ENCODE measurements at regions not wholly inside any gene's neighbourhood (a gene's known extent, or its start where the extent isn't known, plus 50 kb on each side); places are given as distances from the start of the nearest gene placed in this dataset.

DNA sequence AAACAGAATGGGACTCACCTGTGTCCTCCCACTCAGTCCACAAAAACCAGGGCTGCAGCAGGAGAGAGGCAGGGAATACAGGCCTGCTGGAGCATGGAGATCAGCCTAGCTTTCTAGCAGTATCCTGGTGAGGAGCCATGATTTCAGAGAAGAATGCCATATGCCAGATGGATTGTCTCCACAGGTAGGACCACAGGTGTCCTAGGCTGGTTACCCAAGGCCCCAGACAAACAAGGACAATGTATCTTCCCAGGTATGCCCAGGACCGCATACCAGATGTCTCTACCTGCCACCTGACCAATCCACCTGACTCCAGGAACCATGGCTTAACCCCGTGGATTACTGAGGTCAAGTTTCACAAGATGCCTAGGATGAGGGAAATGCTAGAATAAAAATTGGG lies 295.4 kb upstream of the NPSR1 start:
- BruUV-seq (replicated peaks) = no TSS peak
- Histone ChIP-seq H3K4me1 (ENCODE audit: control insufficient read depth, insufficient read depth, low read length) (no peaks in the 10 kb centered on the region), H2AK5ac (ENCODE audit: low read depth, low read length) (no peak overlapping the region), H3K36me3 (ENCODE audit: control insufficient read depth, insufficient read depth, low read length) (no peaks in the 10 kb centered on the region), H3K14ac (replicated peaks; ENCODE audit: low read depth, low read length) (no peak overlapping the region), H2AFZ (replicated peaks; ENCODE audit: low read length, poor library complexity) (no peak overlapping the region), H3K9me3 (ENCODE audit: control insufficient read depth, insufficient read depth, low read length) (no peaks in the 10 kb centered on the region), H3K9ac (ENCODE audit: low read depth, low read length) (no peak overlapping the region), H3K18ac (ENCODE audit: low read depth, low read length) (no peak overlapping the region), H2BK120ac (ENCODE audit: low read depth, low read length) (no peak overlapping the region), H3K56ac (ENCODE audit: extremely low read depth, insufficient read depth, low read length) (no peak overlapping the region), H4K91ac (ENCODE audit: insufficient read depth, low read depth, low read length) (no peak overlapping the region), H3K79me1 (ENCODE audit: low read depth in 1 of 2, low read length in 2 of 2) (no peaks in the 10 kb centered on the region), H2BK20ac (ENCODE audit: low read depth, low read length) (no peak overlapping the region), H2AK9ac (replicated peaks; ENCODE audit: low read depth, low read length, poor library complexity) (no peak overlapping the region), H3K4me2 (ENCODE audit: low read depth, low read length) (no peak overlapping the region), H3K4me3 (ENCODE audit: insufficient read depth, low read depth, low read length) (no peak overlapping the region), H3K27me3 (ENCODE audit: control insufficient read depth, insufficient read depth, low read length) (no peaks in the 10 kb centered on the region; the same call in 1 of the 2 replicates), H2BK5ac (ENCODE audit: low read depth, low read length, poor library complexity, severe bottlenecking) (no peak overlapping the region), H4K5ac (ENCODE audit: low read depth, low read length) (no peak overlapping the region), H4K8ac (ENCODE audit: low read depth in 2 of 2, low read length in 2 of 2) (no peak overlapping the region), H4K20me1 (ENCODE audit: insufficient read depth, low read length) (no peaks in the 10 kb centered on the region), H3K4ac (ENCODE audit: low read depth, low read length) (no peak overlapping the region), H3K23ac (ENCODE audit: low read depth, low read length) (no peak overlapping the region), H3K9me1 (ENCODE audit: insufficient read depth, low read length) (no peaks in the 10 kb centered on the region), H2BK15ac (ENCODE audit: low read depth, low read length) (no peak overlapping the region), H3K27ac (ENCODE audit: insufficient read depth, low read length) (no peak overlapping the region)
- ATAC-seq (ENCODE audit: low read depth) (no peak), DNase-seq (no peak)
- WGBS, 2 experiments (ENCODE audit: extremely low coverage in 2 of 2, insufficient read length in 1 of 2) = no CpG with 5 or more reads among the region's 2 CpGs
- intact Hi-C loops (cut with micrococcal nuclease) = no loop called here
- TF ChIP-seq RAD21 (IDR thresholded peaks at IDR 0.05; ENCODE audit: low read length) (no peak), BHLHE40 (IDR thresholded peaks at IDR 0.05; ENCODE audit: low read depth, low read length) (no peak), CEBPB (IDR thresholded peaks at IDR 0.05; ENCODE audit: low read depth, low read length) (no peak), CHD1 (IDR thresholded peaks at IDR 0.05; ENCODE audit: low read depth, low read length) (no peak), FOS (IDR thresholded peaks at IDR 0.05; ENCODE audit: low read depth, low read length) (no peak), MAFK (IDR thresholded peaks at IDR 0.05; ENCODE audit: low read depth, low read length) (no peak), MAZ (IDR thresholded peaks at IDR 0.05; ENCODE audit: borderline replicate concordance, low read depth, low read length) (no peak), RCOR1 (IDR thresholded peaks at IDR 0.05; ENCODE audit: insufficient replicate concordance, low read length) (no peak), SMC3 (IDR thresholded peaks at IDR 0.05; ENCODE audit: low read depth, low read length) (no peak), MXI1 (IDR thresholded peaks at IDR 0.05; ENCODE audit: borderline replicate concordance, low read depth, low read length) (no peak), RFX5 (IDR thresholded peaks at IDR 0.05; ENCODE audit: low read depth, low read length) (no peak), POLR2A (IDR thresholded peaks at IDR 0.05; ENCODE audit: low read depth, low read length) (no peak), NFE2L2 (IDR thresholded peaks at IDR 0.05; ENCODE audit: low read depth, low read length) (no peak)
- TF ChIP-seq, protein P1, sequence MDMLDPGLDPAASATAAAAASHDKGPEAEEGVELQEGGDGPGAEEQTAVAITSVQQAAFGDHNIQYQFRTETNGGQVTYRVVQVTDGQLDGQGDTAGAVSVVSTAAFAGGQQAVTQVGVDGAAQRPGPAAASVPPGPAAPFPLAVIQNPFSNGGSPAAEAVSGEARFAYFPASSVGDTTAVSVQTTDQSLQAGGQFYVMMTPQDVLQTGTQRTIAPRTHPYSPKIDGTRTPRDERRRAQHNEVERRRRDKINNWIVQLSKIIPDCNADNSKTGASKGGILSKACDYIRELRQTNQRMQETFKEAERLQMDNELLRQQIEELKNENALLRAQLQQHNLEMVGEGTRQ (IDR thresholded peaks at IDR 0.05; ENCODE audit: low read depth, low read length) = no peak
- TF ChIP-seq, protein P2, sequence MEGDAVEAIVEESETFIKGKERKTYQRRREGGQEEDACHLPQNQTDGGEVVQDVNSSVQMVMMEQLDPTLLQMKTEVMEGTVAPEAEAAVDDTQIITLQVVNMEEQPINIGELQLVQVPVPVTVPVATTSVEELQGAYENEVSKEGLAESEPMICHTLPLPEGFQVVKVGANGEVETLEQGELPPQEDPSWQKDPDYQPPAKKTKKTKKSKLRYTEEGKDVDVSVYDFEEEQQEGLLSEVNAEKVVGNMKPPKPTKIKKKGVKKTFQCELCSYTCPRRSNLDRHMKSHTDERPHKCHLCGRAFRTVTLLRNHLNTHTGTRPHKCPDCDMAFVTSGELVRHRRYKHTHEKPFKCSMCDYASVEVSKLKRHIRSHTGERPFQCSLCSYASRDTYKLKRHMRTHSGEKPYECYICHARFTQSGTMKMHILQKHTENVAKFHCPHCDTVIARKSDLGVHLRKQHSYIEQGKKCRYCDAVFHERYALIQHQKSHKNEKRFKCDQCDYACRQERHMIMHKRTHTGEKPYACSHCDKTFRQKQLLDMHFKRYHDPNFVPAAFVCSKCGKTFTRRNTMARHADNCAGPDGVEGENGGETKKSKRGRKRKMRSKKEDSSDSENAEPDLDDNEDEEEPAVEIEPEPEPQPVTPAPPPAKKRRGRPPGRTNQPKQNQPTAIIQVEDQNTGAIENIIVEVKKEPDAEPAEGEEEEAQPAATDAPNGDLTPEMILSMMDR (conservative IDR thresholded peaks at IDR 0.05; ENCODE audit: low read depth, low read length) = no peak
- TF ChIP-seq, protein P3, sequence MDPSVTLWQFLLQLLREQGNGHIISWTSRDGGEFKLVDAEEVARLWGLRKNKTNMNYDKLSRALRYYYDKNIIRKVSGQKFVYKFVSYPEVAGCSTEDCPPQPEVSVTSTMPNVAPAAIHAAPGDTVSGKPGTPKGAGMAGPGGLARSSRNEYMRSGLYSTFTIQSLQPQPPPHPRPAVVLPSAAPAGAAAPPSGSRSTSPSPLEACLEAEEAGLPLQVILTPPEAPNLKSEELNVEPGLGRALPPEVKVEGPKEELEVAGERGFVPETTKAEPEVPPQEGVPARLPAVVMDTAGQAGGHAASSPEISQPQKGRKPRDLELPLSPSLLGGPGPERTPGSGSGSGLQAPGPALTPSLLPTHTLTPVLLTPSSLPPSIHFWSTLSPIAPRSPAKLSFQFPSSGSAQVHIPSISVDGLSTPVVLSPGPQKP (IDR thresholded peaks at IDR 0.05; ENCODE audit: borderline replicate concordance, low read depth, low read length) = no peak
- ChIA-PET CTCF (no interaction called here), POLR2A (ENCODE audit: unreplicated experiment) (no interaction called here)
- in situ Hi-C loops (cut with MboI; ENCODE audit: low sequenced_read_pairs) = no loop called here
- dilution Hi-C loops (cut with HindIII; ENCODE audit: low sequenced_read_pairs, unreplicated experiment) = no loop called here

Data from IMR-90 (cell line).